OCI-LY7 (cell line): ENCODE measurements at regions not wholly inside any gene's neighbourhood (a gene's known extent, or its start where the extent isn't known, plus 50 kb on each side); places are given as distances from the start of the nearest gene placed in this dataset.

ENCODE experiments used
- CTCF ChIP-seq: fragments of 200-600 bp; sonication (generic); conservative IDR thresholded peaks from 2 replicates; pipeline ENCODE4 v1.5.1; 2014; ENCODE audit warnings: mild to moderate bottlenecking, antibody characterized with exemption, low read length, moderate library complexity, mixed read lengths
- EZH2phosphoT487 ChIP-seq: fragments of 200-600 bp; sonication (generic); IDR thresholded peaks from 2 replicates; pipeline ENCODE4 v1.6.1; 2018; ENCODE audit warnings: low read depth, borderline replicate concordance, mild to moderate bottlenecking, mixed run types, antibody characterized with exemption, low read length, moderate library complexity, mixed read lengths

- TF ChIP-seq CTCF (no peak), EZH2phosphoT487 (no peak)
Observed at GRCh38 chr6:117034547-117034946, 157.5 kb downstream of the RFX6 start.
